Adipocyte (in vitro differentiated cells): ENCODE measurements at regions not wholly inside any gene's neighbourhood (a gene's known extent, or its start where the extent isn't known, plus 50 kb on each side); places are given as distances from the start of the nearest gene placed in this dataset.

Source experiments
- DNase-seq: peaks from one replicate; pipeline ENCODE4 v3.0.0-alpha.2; 2015; ENCODE audit warnings: low read depth
- H3K27me3 ChIP-seq: replicated peaks from 2 replicates; pipeline ENCODE4 v1.7.0; 2013; ENCODE audit warnings: mild to moderate bottlenecking, low read length, moderate library complexity; ENCODE audit not compliant: control insufficient read depth, insufficient read depth
- H3K36me3 ChIP-seq: 2 replicates; pipeline ENCODE4 v1.7.0; 2013; ENCODE audit warnings: low read length, mild to moderate bottlenecking, moderate library complexity; ENCODE audit not compliant: control insufficient read depth, insufficient read depth, severe bottlenecking
- H3K4me1 ChIP-seq: 2 replicates; pipeline ENCODE4 v1.7.0; 2013; ENCODE audit warnings: mild to moderate bottlenecking, low read length, moderate library complexity; ENCODE audit not compliant: control insufficient read depth, insufficient read depth
- H3K4me3 ChIP-seq: 2 replicates; pipeline ENCODE4 v1.7.0; 2013; ENCODE audit warnings: mild to moderate bottlenecking, low read length, moderate library complexity
- H3K9ac ChIP-seq: 2 replicates; pipeline ENCODE4 v1.7.0; 2013; ENCODE audit warnings: mild to moderate bottlenecking, low read length, moderate library complexity
- H3K9me3 ChIP-seq: 2 replicates; pipeline ENCODE4 v1.7.0; 2013; ENCODE audit warnings: mild to moderate bottlenecking, low read length, moderate library complexity; ENCODE audit not compliant: control insufficient read depth

DNA sequence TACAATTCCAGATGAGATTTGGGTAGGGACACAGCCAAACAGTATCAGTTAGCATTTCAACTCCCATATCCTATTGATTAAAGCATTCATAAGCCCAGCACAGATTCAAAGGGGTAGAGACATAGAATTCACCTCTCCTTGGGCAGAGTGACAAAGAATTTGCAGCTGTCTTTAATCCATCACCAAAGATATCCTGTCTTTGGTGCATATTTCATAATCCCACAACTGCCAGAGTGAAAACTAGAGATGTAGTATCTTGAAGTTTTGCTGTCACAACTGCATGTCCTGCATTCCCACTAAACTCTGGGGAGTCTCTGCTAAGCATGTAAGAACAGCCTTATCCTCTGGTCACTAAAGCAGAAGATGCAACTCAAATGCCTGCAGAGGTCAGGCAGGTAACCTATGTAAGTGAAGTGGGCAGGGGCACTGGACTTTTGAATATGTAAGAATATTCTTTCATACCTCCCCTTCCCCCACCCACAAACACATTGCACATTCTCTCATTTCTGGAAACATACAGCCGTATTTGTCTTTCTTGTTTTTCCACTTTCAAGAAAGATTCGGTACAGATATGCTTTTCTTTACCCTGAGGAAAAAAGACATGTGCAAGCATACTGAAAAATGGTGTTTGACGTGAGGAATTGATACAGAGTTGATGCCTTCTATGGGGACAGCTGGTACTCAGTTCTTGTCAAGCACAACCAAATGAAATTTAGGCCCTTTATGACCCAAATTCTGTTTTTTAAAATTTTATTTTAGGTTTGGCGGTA, 283.1 kb downstream of the SP3 start:
- no peaks in the 10 kb centered on the region for H3K36me3 ChIP-seq
- DNase-seq: no peak
- H3K9me3 ChIP-seq: peaks cover 10% of the 10 kb centered on the region

DNA sequence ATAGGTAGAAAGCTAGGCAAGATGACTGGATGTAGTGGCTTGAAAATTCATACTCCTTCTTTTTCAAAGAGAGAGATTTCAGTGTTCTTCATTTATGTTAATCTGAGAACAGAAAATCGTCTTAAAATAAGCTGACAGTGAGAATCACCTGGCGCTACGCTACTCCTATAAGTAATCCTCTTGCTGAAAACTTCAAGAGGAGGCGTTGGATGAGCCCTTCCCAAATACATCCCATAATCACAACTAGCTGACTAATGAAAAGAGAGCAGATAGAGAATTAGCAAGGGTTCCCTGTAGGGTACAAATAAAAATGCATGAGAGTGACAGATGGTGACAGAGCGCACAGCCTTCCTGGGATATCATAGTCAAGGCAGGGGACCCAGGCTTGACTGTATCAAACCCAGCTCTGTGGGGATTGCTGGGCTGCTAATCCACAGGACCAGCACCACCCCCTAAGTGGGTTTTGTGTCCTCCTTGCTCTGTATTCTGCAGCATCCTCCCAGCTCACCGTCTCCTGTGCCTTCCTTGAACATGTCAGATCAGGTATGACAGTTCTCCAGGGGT, 280.2 kb downstream of the SP3 start:
- H3K9me3 ChIP-seq: peaks cover 10% of the 10 kb centered on the region
- H3K4me1 ChIP-seq: no peaks in the 10 kb centered on the region
- no peak for DNase-seq
- no peaks in the 10 kb centered on the region for H3K36me3 ChIP-seq
- no peak overlapping the region for H3K9ac ChIP-seq
- no peak overlapping the region for H3K4me3 ChIP-seq
- H3K27me3 ChIP-seq: no peaks in the 10 kb centered on the region

More for the DNA sequence above, 283.1 kb downstream of the SP3 start:
- no peak overlapping the region for H3K9ac ChIP-seq
- H3K4me1 ChIP-seq: no peaks in the 10 kb centered on the region
- no peak overlapping the region for H3K4me3 ChIP-seq
- H3K27me3 ChIP-seq: no peaks in the 10 kb centered on the region

- DNase-seq: no peak
- Histone ChIP-seq H3K9ac (no peak overlapping the region), H3K36me3 (no peaks in the 10 kb centered on the region), H3K27me3 (no peaks in the 10 kb centered on the region), H3K9me3 (no peaks in the 10 kb centered on the region), H3K4me1 (peaks cover 3% of the 10 kb centered on the region), H3K4me3 (no peak overlapping the region)
Observed at GRCh38 chr2:173690349-173690748, 274.8 kb downstream of the SP3 start.

- Histone ChIP-seq H3K27me3 (no peaks in the 10 kb centered on the region), H3K9ac (no peak overlapping the region), H3K4me1 (peaks cover 3% of the 10 kb centered on the region), H3K9me3 (no peaks in the 10 kb centered on the region), H3K36me3 (no peaks in the 10 kb centered on the region), H3K4me3 (no peak overlapping the region)
- no peak for DNase-seq
Observed at GRCh38 chr2:173692068-173692467, 273.1 kb downstream of the SP3 start.

DNA sequence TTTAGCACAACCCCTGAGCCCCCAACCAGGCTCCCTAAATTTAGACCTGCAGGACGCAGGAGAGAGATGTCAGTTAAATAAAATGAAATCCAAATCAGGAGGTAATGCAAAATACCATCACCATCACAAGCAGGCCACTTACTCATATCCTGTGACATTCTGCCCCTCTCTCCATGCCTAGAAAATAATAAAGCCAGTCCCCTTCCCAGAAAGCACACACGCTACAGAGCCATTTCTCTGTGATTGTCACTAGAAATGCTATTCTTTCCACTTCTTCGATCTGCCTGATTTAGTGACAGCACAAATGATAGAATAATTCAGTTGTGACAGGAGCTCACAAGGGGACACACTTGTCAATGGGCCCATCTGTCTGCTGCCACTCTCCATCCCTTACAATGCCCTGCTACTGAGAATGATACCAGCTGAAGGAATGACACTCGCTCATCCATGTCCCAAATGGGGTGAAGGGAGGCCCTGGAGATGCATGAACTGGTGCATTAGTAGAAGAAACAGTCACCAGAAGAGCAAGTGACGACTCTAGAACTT, 272.1 kb downstream of the SP3 start:
- no peaks in the 10 kb centered on the region for H3K36me3 ChIP-seq
- no peaks in the 10 kb centered on the region for H3K27me3 ChIP-seq
- no peak overlapping the region for H3K4me3 ChIP-seq
- peaks cover 3% of the 10 kb centered on the region for H3K4me1 ChIP-seq
- no peaks in the 10 kb centered on the region for H3K9me3 ChIP-seq
- no peak overlapping the region for H3K9ac ChIP-seq
- DNase-seq: no peak

GRCh38 chr2:173696274-173696673, 268.9 kb downstream of the SP3 start:
- no peaks in the 10 kb centered on the region for H3K4me1 ChIP-seq
- no peak overlapping the region for H3K9ac ChIP-seq
- no peaks in the 10 kb centered on the region for H3K27me3 ChIP-seq
- no peaks in the 10 kb centered on the region for H3K36me3 ChIP-seq
- no peaks in the 10 kb centered on the region for H3K9me3 ChIP-seq
- H3K4me3 ChIP-seq: no peak overlapping the region
- no peak for DNase-seq

- H3K36me3 ChIP-seq: no peaks in the 10 kb centered on the region
- no peak overlapping the region for H3K9ac ChIP-seq
- H3K4me1 ChIP-seq: no peaks in the 10 kb centered on the region
- no peak for DNase-seq
- H3K4me3 ChIP-seq: no peak overlapping the region
- H3K27me3 ChIP-seq: no peaks in the 10 kb centered on the region
- H3K9me3 ChIP-seq: no peaks in the 10 kb centered on the region
Observed at GRCh38 chr2:173697929-173698328, 267.2 kb downstream of the SP3 start.

DNA sequence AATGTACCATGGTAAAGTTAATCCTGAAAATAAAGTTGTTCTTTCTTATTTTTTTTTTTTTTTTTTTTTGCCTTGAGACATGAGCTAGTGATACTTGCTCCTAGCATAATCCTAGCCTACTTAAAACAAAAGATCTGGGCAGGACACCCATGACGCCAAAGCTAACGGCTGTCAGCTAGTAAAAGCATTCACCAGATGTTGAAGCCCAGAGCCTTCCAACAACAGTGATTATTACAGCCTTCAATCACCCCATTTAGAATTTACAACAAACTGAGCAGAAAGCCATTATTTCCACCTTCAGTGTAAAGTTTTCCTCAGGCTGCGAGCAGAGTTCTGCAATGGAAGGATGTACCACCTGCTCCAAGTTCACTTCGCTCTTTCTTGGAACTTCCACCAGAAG, 259.5 kb downstream of the SP3 start:
- H3K4me1 ChIP-seq: no peaks in the 10 kb centered on the region
- no peak for DNase-seq
- no peak overlapping the region for H3K4me3 ChIP-seq
- H3K9me3 ChIP-seq: no peaks in the 10 kb centered on the region
- H3K9ac ChIP-seq: no peak overlapping the region
- no peaks in the 10 kb centered on the region for H3K36me3 ChIP-seq
- H3K27me3 ChIP-seq: peaks cover 2% of the 10 kb centered on the region

DNA sequence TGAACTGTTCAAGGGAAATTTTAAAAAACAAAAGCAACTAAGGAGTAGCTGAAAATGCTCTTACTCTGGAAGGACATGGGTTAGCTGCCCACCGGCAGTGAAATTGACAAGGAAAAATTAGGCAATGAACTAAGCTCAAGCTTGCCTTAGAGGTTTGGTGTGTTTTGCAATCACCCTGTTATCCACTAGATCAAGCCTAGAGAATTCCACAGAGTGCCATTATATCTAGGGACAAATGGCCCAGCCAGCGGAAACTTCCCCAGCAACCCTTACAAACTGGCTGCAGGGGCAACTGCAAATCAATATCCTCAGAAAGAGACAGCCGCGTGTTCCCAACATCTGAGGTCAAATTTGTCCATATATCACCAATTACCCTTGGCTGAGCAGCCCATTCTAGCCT, 258.2 kb downstream of the SP3 start:
- no peaks in the 10 kb centered on the region for H3K9me3 ChIP-seq
- H3K27me3 ChIP-seq: peaks cover 2% of the 10 kb centered on the region
- H3K4me1 ChIP-seq: no peaks in the 10 kb centered on the region
- no peak overlapping the region for H3K9ac ChIP-seq
- no peak for DNase-seq
- H3K4me3 ChIP-seq: no peak overlapping the region
- no peaks in the 10 kb centered on the region for H3K36me3 ChIP-seq

DNA sequence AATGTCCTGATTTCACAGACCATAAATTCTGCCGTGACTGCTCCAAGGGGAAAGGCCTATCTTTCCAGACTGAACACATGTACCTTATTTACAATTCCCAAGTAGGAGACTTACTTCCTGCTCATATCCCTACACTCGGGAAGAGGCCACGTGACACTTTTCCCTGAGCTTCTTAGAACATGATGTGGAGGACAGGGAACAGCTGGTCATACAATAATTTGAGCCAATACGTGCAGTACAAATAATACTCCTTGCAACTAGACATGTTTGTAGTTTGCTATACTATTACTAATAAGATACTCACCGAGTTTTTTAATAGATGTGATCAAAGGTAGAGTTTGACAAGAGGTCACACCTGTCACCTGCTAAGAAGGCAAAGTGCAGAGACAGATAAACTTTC, 256.4 kb downstream of the SP3 start:
- H3K4me1 ChIP-seq: no peaks in the 10 kb centered on the region
- no peak for DNase-seq
- H3K4me3 ChIP-seq: no peak overlapping the region
- H3K9ac ChIP-seq: no peak overlapping the region
- peaks cover 2% of the 10 kb centered on the region for H3K27me3 ChIP-seq
- no peaks in the 10 kb centered on the region for H3K36me3 ChIP-seq
- H3K9me3 ChIP-seq: no peaks in the 10 kb centered on the region

- no peak for DNase-seq
- no peaks in the 10 kb centered on the region for H3K9me3 ChIP-seq
- no peaks in the 10 kb centered on the region for H3K4me1 ChIP-seq
- no peak overlapping the region for H3K9ac ChIP-seq
- no peaks in the 10 kb centered on the region for H3K27me3 ChIP-seq
- H3K4me3 ChIP-seq: no peak overlapping the region
- H3K36me3 ChIP-seq: no peaks in the 10 kb centered on the region
Observed at GRCh38 chr2:173711816-173712215, 253.4 kb downstream of the SP3 start.
